ENCODE measurements at regions not wholly inside any gene's neighbourhood (a gene's known extent, or its start where the extent isn't known, plus 50 kb on each side); places are given as distances from the start of the nearest gene placed in this dataset.

GRCh38 chr6:129946439-129947140 is 71.8 kb upstream of the L3MBTL3 start:
- TF ChIP-seq CTCF (IDR thresholded peaks at IDR 0.05; ENCODE audit: unreplicated experiment): no peak
- BruUV-seq (replicated peaks): no TSS peak
- Mint-ChIP-seq H3K27ac (ENCODE audit: low read depth, unreplicated experiment) (no peak overlapping the region), H3K9me3 (ENCODE audit: unreplicated experiment) (no peaks in the 10 kb centered on the region), H3K27me3 (ENCODE audit: insufficient read depth, unreplicated experiment) (no peaks in the 10 kb centered on the region), H3K4me3 (ENCODE audit: unreplicated experiment) (no peak overlapping the region), H3K4me1 (ENCODE audit: insufficient read depth, unreplicated experiment) (no peaks in the 10 kb centered on the region), H3K36me3 (ENCODE audit: insufficient read depth, unreplicated experiment) (no peaks in the 10 kb centered on the region)
- CTCF ChIA-PET: interaction anchor here (0.7 to 0.8 kb wide), 2 partner anchors 8 to 70 kb away, joined by 3 to 5 read pairs; no protein-coding TSS in a partner anchor
- intact Hi-C loops (cut with micrococcal nuclease): no loop called here
- no peak for DNase-seq (ENCODE audit: unreplicated experiment)
- POLR2A ChIA-PET: no interaction called here

GRCh38 chr6:129943637-129944271 is 74.6 kb upstream of the L3MBTL3 start:
- ChIA-PET POLR2A (interaction anchor here (1.0 kb wide), 1 partner anchor 10 kb away, joined by 4 read pairs; no protein-coding TSS in a partner anchor), CTCF (interaction anchor here (0.6 kb wide), 1 partner anchor 40 kb away, joined by 3 read pairs; no protein-coding TSS in a partner anchor)
- H3K9me3 Mint-ChIP-seq (ENCODE audit: unreplicated experiment): no peaks in the 10 kb centered on the region
- no peak overlapping the region for H3K4me3 Mint-ChIP-seq (ENCODE audit: unreplicated experiment)
- no peaks in the 10 kb centered on the region for H3K27me3 Mint-ChIP-seq (ENCODE audit: insufficient read depth, unreplicated experiment)
- TF ChIP-seq CTCF (IDR thresholded peaks at IDR 0.05; ENCODE audit: unreplicated experiment): no peak
- H3K27ac Mint-ChIP-seq (ENCODE audit: low read depth, unreplicated experiment): no peak overlapping the region
- no peaks in the 10 kb centered on the region for H3K36me3 Mint-ChIP-seq (ENCODE audit: insufficient read depth, unreplicated experiment)
- no peak for DNase-seq (ENCODE audit: unreplicated experiment)
- H3K4me1 Mint-ChIP-seq (ENCODE audit: insufficient read depth, unreplicated experiment): no peaks in the 10 kb centered on the region
- BruUV-seq (replicated peaks): no TSS peak
- intact Hi-C loops (cut with micrococcal nuclease): no loop called here

GRCh38 chr6:129940454-129941195 is 77.8 kb upstream of the L3MBTL3 start:
- no peak for DNase-seq (ENCODE audit: unreplicated experiment)
- CTCF ChIA-PET: interaction anchor here (1.3 to 1.5 kb wide), 2 partner anchors 41 to 46 kb away, joined by 3 to 5 read pairs; no protein-coding TSS in a partner anchor

More at GRCh38 chr6:129940454-129941195, 77.8 kb upstream of the L3MBTL3 start:
- Mint-ChIP-seq H3K4me3 (ENCODE audit: unreplicated experiment) (no peak overlapping the region), H3K4me1 (ENCODE audit: insufficient read depth, unreplicated experiment) (no peaks in the 10 kb centered on the region), H3K9me3 (ENCODE audit: unreplicated experiment) (no peaks in the 10 kb centered on the region), H3K27ac (ENCODE audit: low read depth, unreplicated experiment) (no peak overlapping the region), H3K36me3 (ENCODE audit: insufficient read depth, unreplicated experiment) (no peaks in the 10 kb centered on the region), H3K27me3 (ENCODE audit: insufficient read depth, unreplicated experiment) (no peaks in the 10 kb centered on the region)
- POLR2A ChIA-PET: interaction anchor here (0.6 kb wide), 1 partner anchor 743 kb away, joined by 3 read pairs; no protein-coding TSS in a partner anchor
- no peak for TF ChIP-seq CTCF (IDR thresholded peaks at IDR 0.05; ENCODE audit: unreplicated experiment)
- intact Hi-C loops (cut with micrococcal nuclease): no loop called here
- BruUV-seq (replicated peaks): no TSS peak
